ENCODE measurements at regions not wholly inside any gene's neighbourhood (a gene's known extent, or its start where the extent isn't known, plus 50 kb on each side); places are given as distances from the start of the nearest gene placed in this dataset.
A peak's percentile ranks its signal among the peaks of the same experiment; 100 is the strongest.

GRCh38 chr17:5668557-5669138 lies 84.3 kb upstream of the NLRP1 start:
- no peak for TF ChIP-seq POLR2AphosphoS5 (IDR thresholded peaks at IDR 0.05; ENCODE audit: insufficient read depth in 1 of 2, low read depth in 1 of 2)
- TF ChIP-seq CTCF (IDR thresholded peaks at IDR 0.05) = no peak
- no peak for TF ChIP-seq POLR2A (IDR thresholded peaks at IDR 0.05)
- DNase-seq (ENCODE audit: extremely low spot score in 2 of 2) = no peak
- Histone ChIP-seq H3K9me3 (no peaks in the 10 kb centered on the region), H3K36me3 (no peaks in the 10 kb centered on the region), H3K4me1 (no peaks in the 10 kb centered on the region), H3K4me3 (no peak overlapping the region), H3K27ac (no peak overlapping the region), H3K27me3 (no peaks in the 10 kb centered on the region)
- intact Hi-C loops (cut with DNase I) = no loop called here

- Histone ChIP-seq H3K36me3 (no peaks in the 10 kb centered on the region), H3K27ac (no peak overlapping the region), H3K4me1 (no peaks in the 10 kb centered on the region), H3K4me3 (no peak overlapping the region), H3K9me3 (no peaks in the 10 kb centered on the region), H3K27me3 (no peaks in the 10 kb centered on the region)
- no peak for DNase-seq (ENCODE audit: extremely low spot score in 2 of 2)
- TF ChIP-seq CTCF (IDR thresholded peaks at IDR 0.05) = no peak
- no peak for TF ChIP-seq POLR2AphosphoS5 (IDR thresholded peaks at IDR 0.05; ENCODE audit: insufficient read depth in 1 of 2, low read depth in 1 of 2)
- no peak for TF ChIP-seq POLR2A (IDR thresholded peaks at IDR 0.05)
- intact Hi-C loops (cut with DNase I) = no loop called here
These were observed 84.9 kb upstream of the NLRP1 start for GRCh38 chr17:5669191-5669590.

GRCh38 chr17:5672141-5672540 lies 87.8 kb upstream of the NLRP1 start:
- peak in 1 of 2 donors; percentile 71 for DNase-seq (ENCODE audit: extremely low spot score in 2 of 2)
- H3K36me3 ChIP-seq = no peaks in the 10 kb centered on the region
- H3K27me3 ChIP-seq = no peaks in the 10 kb centered on the region

GRCh38 chr17:5672815-5673430 lies 88.6 kb upstream of the NLRP1 start:
- no peak overlapping the region for H3K4me3 ChIP-seq
- TF ChIP-seq CTCF (IDR thresholded peaks at IDR 0.05) (no peak), POLR2A (IDR thresholded peaks at IDR 0.05) (no peak), POLR2AphosphoS5 (IDR thresholded peaks at IDR 0.05; ENCODE audit: insufficient read depth in 1 of 2, low read depth in 1 of 2) (no peak)
- intact Hi-C loops (cut with DNase I) = no loop called here
- no peak for DNase-seq (ENCODE audit: extremely low spot score in 2 of 2)
- H3K4me1 ChIP-seq = no peaks in the 10 kb centered on the region
- no peaks in the 10 kb centered on the region for H3K9me3 ChIP-seq
- no peaks in the 10 kb centered on the region for H3K36me3 ChIP-seq
- H3K27me3 ChIP-seq = no peaks in the 10 kb centered on the region
- H3K27ac ChIP-seq = no peak overlapping the region

More at GRCh38 chr17:5672141-5672540, 87.8 kb upstream of the NLRP1 start:
- H3K4me1 ChIP-seq = no peaks in the 10 kb centered on the region
- H3K27ac ChIP-seq = no peak overlapping the region
- no peak for TF ChIP-seq POLR2AphosphoS5 (IDR thresholded peaks at IDR 0.05; ENCODE audit: insufficient read depth in 1 of 2, low read depth in 1 of 2)
- no peak for TF ChIP-seq CTCF (IDR thresholded peaks at IDR 0.05)
- no peak for TF ChIP-seq POLR2A (IDR thresholded peaks at IDR 0.05)
- H3K9me3 ChIP-seq = no peaks in the 10 kb centered on the region
- intact Hi-C loops (cut with DNase I) = no loop called here
- H3K4me3 ChIP-seq = no peak overlapping the region
